ENCODE measurements at regions not wholly inside any gene's neighbourhood (a gene's known extent, or its start where the extent isn't known, plus 50 kb on each side); places are given as distances from the start of the nearest gene placed in this dataset.

DNA sequence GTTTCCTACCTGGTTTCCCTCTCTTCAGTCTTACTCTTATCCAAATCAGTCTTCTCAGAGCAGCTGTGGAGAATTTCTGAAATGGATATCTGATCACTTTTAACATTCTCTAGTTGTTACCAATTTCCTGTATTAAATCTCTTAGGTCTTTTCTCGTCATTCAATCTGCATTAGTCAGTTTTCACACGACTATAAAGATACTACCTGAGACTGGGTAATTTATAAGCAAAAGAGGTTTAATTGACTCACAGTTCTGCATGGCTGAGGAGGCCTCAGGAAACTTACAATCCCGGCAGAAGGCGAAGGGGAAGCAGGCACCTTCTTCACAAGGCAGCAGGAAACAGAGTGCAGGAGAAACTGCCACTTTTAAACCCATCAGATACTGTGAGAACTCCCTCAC, 444.8 kb downstream of the GATA3 start:
- DNase-seq = no peak

- DNase-seq = no peak
These were observed 445.4 kb downstream of the GATA3 start for GRCh38 chr10:8499752-8500390.

GRCh38 chr10:8502573-8502972, 448.1 kb downstream of the GATA3 start:
- DNase-seq = no peak

DNA sequence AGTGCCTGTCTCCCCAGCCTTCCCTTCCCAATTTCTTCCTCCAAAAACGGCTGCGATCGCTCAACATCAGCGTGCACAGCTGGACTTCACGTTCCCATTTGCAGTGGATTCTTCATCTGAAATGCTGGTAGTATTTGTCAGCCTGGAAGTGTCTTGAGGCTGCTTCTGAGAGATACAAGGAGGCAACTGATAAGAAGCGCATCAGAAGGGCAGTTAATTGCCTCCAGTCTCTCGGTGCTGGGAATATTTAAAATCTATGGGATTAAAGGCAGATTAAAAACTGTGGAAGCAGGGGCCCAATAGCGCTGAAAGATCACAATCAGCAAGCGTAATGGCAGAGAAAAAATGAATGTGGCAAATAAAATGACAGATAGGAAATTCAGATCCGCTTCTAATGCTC, 450.0 kb downstream of the GATA3 start:
- no peak for DNase-seq

DNA sequence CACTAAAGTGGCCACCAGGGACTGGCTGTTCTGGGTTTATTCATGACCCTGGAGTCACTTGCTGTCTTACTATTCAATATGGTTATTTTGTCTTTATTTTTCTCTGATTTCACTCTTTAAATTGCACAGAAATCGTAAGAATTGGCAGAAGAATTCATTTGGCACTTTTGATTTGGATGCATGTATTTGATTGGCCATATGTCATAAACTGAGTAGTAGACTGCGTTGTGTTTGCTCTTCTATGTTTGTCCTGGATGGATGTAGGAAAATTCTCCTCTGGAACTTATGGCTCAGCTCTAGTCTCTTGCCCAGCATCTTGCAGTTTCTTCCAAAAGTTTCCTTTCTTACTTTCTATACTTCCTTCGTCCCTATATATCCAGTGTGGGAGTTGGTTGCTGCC, 452.7 kb downstream of the GATA3 start:
- no peak for DNase-seq

DNA sequence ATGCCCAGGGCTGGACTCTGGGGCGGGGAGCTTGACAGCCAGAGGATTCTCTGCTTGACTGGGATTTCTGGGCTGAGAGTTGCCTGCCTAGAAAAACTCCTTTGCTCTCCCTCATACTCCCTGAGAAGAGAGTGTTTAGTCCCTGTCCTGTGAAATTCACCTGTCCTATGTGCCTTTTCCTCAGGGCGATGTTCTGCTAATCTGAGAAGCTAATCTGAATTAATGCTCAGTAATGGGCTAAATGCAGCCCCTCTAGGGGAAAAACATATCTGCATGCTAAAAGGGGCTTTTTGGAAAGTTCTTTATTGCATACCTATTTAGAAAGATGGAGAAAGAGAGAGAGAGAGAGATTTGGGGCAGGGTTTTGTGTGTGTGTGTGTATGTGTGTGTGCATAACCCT, 454.4 kb downstream of the GATA3 start:
- DNase-seq = no peak

DNA sequence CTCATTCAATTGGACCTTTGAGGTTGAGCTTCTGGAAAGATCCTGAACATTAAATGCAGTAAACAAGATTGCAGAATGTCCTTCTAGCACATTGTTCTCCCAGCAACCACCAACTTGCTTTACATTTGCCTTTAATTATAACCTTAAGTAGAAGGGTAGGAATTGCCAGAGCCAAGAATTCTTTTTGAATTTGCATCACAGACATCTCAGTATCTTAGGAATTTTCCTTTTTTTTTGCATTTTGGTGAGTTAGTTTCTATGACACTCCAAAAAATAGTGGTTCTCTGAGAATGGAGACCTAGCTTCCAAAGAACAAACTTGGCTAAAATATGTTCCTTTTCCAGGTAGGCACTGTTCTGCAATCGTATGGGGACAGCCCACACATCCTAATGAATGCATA, 456.0 kb downstream of the GATA3 start:
- no peak for DNase-seq

GRCh38 chr10:8511026-8511425, 456.5 kb downstream of the GATA3 start:
- no peak for DNase-seq

GRCh38 chr10:8513155-8514147, 459.0 kb downstream of the GATA3 start:
- DNase-seq = no peak

GRCh38 chr10:8520382-8520781, 465.9 kb downstream of the GATA3 start:
- no peak for DNase-seq

GRCh38 chr10:8527773-8528172, 473.3 kb downstream of the GATA3 start:
- DNase-seq = no peak

- no peak for DNase-seq
These were observed 476.6 kb downstream of the GATA3 start for GRCh38 chr10:8531116-8531515.

DNA sequence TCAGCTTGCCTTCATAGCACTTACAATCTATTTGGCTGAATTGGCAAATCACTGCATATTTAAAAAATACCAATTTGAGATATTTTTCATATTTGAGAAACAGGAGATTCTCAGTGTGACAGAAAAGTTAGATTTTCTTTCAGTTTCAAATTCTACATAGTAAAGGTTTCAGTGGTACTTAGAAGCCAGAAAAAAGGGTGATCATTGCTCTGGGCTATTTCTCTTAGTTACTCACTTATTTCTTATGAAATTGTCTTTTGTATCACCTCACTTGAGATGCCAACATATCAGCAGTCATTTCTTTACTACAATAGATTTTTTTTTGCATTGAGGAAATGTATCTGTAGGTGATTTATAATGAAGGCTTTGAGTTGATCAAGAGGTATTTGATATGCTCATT, 478.2 kb downstream of the GATA3 start:
- no peak for DNase-seq

DNA sequence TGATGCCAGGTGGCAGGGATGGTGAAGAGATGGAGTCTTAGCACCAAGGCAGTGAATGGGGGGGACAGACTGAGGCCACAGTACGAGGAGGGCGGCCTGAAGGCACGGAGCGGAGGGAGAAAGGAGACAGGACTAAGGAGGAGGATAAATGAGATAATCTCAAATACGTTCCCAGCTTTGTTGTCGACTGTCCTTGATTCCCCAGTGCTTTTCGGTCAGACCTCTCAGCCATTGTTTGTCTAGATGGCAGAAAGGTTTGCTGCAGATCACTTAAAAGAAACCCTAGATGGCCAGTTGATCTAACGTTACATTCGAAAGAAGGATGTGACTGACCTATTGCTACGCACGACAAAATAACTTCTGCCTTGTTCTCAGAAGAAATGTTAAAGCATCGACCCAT, 479.0 kb downstream of the GATA3 start:
- DNase-seq = no peak

DNA sequence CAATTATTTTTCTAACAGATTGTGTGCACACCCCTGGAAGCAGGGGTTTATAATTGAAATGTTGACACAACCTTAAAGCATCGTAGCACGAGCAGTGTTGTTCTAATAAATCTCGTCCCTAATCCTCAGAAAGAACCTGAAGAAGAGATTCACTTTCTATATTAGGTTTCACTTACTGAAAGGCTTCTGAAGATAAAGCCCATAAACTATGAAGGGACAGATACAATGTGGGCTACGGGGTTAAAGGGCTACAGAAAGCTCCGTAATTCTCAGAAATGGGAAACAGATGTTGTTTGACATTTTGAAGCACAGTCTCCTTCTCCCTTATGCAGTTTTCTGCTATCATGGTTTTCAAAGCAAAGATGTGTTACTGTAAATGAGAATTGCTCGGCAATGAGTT, 479.6 kb downstream of the GATA3 start:
- no peak for DNase-seq

DNA sequence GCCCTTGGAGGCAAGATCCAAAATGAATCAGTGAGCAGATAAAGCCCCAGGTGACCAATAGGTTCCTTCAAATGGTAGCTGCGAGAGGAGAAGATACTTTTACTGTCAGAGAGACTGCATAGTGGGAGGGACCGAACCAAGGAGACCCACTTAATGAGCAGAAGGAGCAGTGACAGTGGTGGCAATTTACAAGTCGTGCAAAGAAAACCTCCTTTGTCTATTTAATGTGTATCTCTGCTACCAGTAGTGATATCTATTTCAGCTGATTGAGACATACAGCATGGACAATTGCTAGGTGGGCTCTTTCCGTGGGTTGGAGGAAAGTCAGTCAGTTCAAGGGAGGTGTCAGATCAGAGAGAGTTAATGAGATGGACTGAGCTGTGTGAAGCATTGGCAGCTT, 480.4 kb downstream of the GATA3 start:
- no peak for DNase-seq

DNA sequence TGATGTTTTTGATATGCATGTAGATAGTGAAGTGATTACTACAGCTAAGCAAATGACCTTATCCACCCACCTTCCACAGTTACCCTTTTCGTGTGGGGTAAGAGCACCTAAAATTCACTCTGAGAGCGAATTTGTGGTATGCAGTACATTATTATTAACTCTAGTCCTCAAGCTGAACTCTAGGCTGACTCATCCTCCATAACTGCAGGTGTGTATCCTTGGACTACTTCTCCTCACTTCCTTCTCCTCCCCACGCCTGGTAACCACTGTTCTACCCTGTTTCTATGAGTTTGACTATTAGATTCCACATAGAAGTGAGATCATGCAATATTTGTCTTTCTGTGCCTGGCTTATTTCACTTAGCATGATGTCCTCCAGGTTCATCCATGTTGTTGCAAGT, 484.6 kb downstream of the GATA3 start:
- DNase-seq = no peak

DNA sequence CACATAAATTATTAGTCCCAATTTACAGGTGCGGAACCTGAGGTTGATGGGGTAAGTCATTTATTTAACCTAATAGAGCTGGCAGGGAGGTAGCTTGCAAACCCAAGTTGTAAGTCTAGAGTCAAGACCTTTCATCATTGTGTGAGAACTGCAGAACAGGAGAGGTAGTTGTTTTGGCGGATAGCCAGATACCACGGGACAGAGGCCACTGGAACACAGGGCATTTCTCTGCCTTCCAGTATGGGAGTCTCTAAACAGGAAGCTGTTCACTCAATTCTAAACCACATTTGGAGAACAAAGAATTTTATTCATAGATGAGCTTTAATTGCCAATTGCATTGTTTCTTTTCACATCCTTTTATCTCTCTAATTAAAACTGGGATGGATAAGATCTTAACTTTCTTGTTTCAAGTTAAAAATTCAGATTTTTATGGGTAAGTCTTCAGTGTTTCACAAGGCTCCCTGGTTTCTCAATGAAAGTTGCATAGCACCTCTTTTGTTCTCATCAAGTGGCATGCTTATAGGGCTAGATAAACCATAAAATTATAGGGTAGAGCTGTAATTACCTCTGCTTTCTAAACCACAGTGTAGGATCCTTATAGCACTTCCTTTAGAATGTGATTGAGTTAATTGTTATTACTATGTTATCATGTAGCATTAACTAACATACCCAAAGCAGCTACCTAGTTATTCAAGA, 489.0 kb downstream of the GATA3 start:
- no peak for DNase-seq

GRCh38 chr10:8544057-8544380, 489.5 kb downstream of the GATA3 start:
- DNase-seq = no peak

DNA sequence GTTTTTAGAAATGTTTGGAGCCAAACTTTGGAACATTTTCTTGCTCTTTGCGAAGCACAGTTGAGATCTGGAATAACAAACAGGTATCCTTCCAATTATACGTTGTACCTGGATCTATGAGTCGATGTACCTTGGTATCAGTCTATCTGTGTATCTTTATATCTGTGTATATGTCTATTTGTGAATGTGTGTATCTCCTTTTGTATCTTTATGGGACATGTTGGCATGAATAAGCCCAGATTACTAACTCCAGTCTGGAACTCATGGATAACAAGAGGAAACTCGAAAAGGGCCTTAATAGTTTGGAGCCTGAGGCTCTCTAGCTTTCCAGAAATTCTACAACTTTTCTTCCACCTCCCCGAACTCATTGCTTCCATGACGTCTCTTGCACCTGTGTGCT, 490.0 kb downstream of the GATA3 start:
- no peak for DNase-seq

GRCh38 chr10:8554574-8554973, 500.1 kb downstream of the GATA3 start:
- DNase-seq = no peak

DNA sequence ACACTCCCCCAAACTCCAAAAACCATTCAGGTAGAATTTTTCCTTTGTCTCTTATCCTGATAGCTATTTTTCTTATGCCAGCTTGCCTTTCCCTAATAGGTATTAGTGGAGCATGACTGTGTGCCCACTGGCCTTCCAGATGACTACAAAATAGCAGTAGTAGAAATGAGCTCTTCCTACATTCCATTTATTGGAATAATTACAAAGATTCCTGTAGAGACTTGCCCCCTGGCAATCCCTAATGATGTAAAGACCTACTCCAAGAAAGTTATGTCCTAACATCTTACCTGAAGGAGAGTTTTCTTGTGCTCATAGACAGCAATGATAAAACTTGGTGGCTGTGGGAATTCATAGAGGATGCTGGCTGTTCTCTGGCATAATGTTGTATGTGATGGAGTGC, 501.8 kb downstream of the GATA3 start:
- DNase-seq = no peak

DNA sequence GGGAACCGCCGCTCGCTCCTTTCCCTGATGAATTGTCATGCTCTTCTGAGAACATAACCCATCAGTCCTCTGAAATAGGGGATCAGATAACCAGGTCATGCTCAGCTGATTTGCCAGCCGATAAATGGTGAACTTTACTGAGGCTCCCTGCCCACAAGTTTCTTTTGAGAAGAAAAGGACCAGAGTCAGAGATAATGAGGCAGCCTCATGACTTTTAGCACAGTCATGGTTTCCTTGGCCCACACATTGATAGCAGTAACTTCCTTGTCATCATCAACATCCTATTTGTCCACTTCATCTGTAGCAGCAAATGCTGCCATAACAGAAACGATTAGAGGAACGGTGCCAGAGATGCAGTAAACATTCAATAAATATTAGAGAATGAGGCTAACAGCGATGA, 509.0 kb downstream of the GATA3 start:
- no peak for DNase-seq

- no peak for DNase-seq
These were observed 512.2 kb downstream of the GATA3 start for GRCh38 chr10:8566737-8567136.
